MCF 10A (cell line): ENCODE measurements at regions not wholly inside any gene's neighbourhood (a gene's known extent, or its start where the extent isn't known, plus 50 kb on each side); places are given as distances from the start of the nearest gene placed in this dataset.

Source experiments
- BruUV-seq: library from RNA; stranded (reverse); fragments of 400-500 nt; replicated peaks from 2 replicates; lab custom pipeline; 2021; lab: Mats Ljungman, UMichigan
- CTCF ChIA-PET: fragments of 300-600 bp; sonication (Branson Sonifier 250); formaldehyde crosslinking; extraction: SDS; loops from one replicate; lab custom pipeline; 2021; ENCODE audit warnings: antibody characterized with exemption, inconsistent platforms; lab: Yijun Ruan, JAX
- POLR2A ChIA-PET: fragments of 300-600, 350-650 bp; sonication (Branson Sonifier 250); formaldehyde crosslinking; extraction: SDS; loops from one replicate; lab custom pipeline; 2020; ENCODE audit warnings: antibody characterized with exemption, inconsistent platforms; lab: Yijun Ruan, JAX
- DNase-seq: peaks from one replicate; pipeline ENCODE4 v3.0.0-alpha.2; 2018; ENCODE audit not compliant: unreplicated experiment
- H3K27ac Mint-ChIP-seq: one replicate; pipeline ENCODE4 v1.8.0; 2022; ENCODE audit warnings: mild to moderate bottlenecking, low read depth, mixed read lengths; ENCODE audit not compliant: unreplicated experiment
- H3K27me3 Mint-ChIP-seq: one replicate; pipeline ENCODE4 v1.8.0; 2022; ENCODE audit warnings: mixed read lengths; ENCODE audit not compliant: insufficient read depth, unreplicated experiment
- H3K36me3 Mint-ChIP-seq: one replicate; pipeline ENCODE4 v1.8.0; 2022; ENCODE audit warnings: mild to moderate bottlenecking, moderate library complexity, mixed read lengths; ENCODE audit not compliant: insufficient read depth, unreplicated experiment
- H3K4me1 Mint-ChIP-seq: one replicate; pipeline ENCODE4 v1.8.0; 2022; ENCODE audit warnings: mixed read lengths; ENCODE audit not compliant: insufficient read depth, unreplicated experiment
- H3K4me3 Mint-ChIP-seq: one replicate; pipeline ENCODE4 v1.8.0; 2022; ENCODE audit warnings: mild to moderate bottlenecking, moderate library complexity, mixed read lengths; ENCODE audit not compliant: unreplicated experiment
- H3K9me3 Mint-ChIP-seq: one replicate; pipeline ENCODE4 v1.8.0; 2022; ENCODE audit warnings: mixed read lengths; ENCODE audit not compliant: unreplicated experiment
- intact Hi-C: fragments of 100-400 bp; cut with micrococcal nuclease; formaldehyde crosslinking; loops from 2 replicates; pipeline ENCODE4 v1.14.1; 2022
- TF ChIP-seq, protein P1 (sequence below): fragments of 200-600 bp; IDR thresholded peaks from one replicate; pipeline ENCODE4 v1.8.0; 2022; ENCODE audit warnings: antibody characterized with exemption, mild to moderate bottlenecking; ENCODE audit not compliant: unreplicated experiment

DNA sequence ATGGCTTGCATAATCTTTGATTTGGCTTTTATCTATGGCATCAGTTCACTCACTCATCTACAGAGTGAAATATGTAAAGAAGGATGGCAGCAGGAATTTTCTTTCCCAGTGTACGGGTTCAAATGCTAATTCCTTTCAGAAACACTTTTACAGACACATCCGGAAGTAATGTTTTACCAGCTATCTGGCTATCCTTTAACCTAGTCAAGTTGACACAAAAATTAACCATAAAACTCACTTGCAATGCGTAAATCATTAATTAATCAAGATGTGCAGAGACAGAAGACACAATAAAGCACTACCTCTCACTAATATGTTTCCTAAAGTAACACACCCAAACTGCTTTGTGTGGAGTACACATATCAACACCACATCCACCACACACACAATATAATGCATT is 378.9 kb upstream of the ANO3 start:
- no peak overlapping the region for H3K4me3 Mint-ChIP-seq
- CTCF ChIA-PET: no interaction called here
- TF ChIP-seq, protein P1, sequence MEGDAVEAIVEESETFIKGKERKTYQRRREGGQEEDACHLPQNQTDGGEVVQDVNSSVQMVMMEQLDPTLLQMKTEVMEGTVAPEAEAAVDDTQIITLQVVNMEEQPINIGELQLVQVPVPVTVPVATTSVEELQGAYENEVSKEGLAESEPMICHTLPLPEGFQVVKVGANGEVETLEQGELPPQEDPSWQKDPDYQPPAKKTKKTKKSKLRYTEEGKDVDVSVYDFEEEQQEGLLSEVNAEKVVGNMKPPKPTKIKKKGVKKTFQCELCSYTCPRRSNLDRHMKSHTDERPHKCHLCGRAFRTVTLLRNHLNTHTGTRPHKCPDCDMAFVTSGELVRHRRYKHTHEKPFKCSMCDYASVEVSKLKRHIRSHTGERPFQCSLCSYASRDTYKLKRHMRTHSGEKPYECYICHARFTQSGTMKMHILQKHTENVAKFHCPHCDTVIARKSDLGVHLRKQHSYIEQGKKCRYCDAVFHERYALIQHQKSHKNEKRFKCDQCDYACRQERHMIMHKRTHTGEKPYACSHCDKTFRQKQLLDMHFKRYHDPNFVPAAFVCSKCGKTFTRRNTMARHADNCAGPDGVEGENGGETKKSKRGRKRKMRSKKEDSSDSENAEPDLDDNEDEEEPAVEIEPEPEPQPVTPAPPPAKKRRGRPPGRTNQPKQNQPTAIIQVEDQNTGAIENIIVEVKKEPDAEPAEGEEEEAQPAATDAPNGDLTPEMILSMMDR: no peak
- peaks cover 37% of the 10 kb centered on the region for H3K27me3 Mint-ChIP-seq
- H3K9me3 Mint-ChIP-seq: no peaks in the 10 kb centered on the region
- POLR2A ChIA-PET: no interaction called here
- DNase-seq: no peak
- no peak overlapping the region for H3K27ac Mint-ChIP-seq
- no peaks in the 10 kb centered on the region for H3K4me1 Mint-ChIP-seq
- no TSS peak for BruUV-seq
- no peaks in the 10 kb centered on the region for H3K36me3 Mint-ChIP-seq
- intact Hi-C loops: no loop called here

GRCh38 chr11:25958045-25958444 is 373.9 kb upstream of the ANO3 start:
- H3K36me3 Mint-ChIP-seq: no peaks in the 10 kb centered on the region
- POLR2A ChIA-PET: no interaction called here
- CTCF ChIA-PET: interaction anchor here (1.5 kb wide), 1 partner anchor 13 kb away, joined by 4 read pairs; no protein-coding TSS in a partner anchor
- H3K27me3 Mint-ChIP-seq: peaks cover 24% of the 10 kb centered on the region
- H3K9me3 Mint-ChIP-seq: no peaks in the 10 kb centered on the region
- intact Hi-C loops: no loop called here
- DNase-seq: no peak
- H3K4me1 Mint-ChIP-seq: no peaks in the 10 kb centered on the region
- TF ChIP-seq, protein P1: no peak
- no peak overlapping the region for H3K27ac Mint-ChIP-seq
- no peak overlapping the region for H3K4me3 Mint-ChIP-seq
- no TSS peak for BruUV-seq

- ChIA-PET POLR2A (no interaction called here), CTCF (no interaction called here)
- H3K27ac Mint-ChIP-seq: no peak overlapping the region
- intact Hi-C loops: no loop called here
- TF ChIP-seq, protein P1: no peak
- H3K27me3 Mint-ChIP-seq: peaks cover 26% of the 10 kb centered on the region
- no peaks in the 10 kb centered on the region for H3K36me3 Mint-ChIP-seq
- BruUV-seq: no TSS peak
- no peaks in the 10 kb centered on the region for H3K9me3 Mint-ChIP-seq
- H3K4me3 Mint-ChIP-seq: no peak overlapping the region
- H3K4me1 Mint-ChIP-seq: no peaks in the 10 kb centered on the region
- DNase-seq: no peak
These were observed 370.4 kb upstream of the ANO3 start for GRCh38 chr11:25961539-25961938.

GRCh38 chr11:25970726-25971508 is 361.0 kb upstream of the ANO3 start:
- ChIA-PET POLR2A (interaction anchor here (0.6 kb wide), 1 partner anchor 178 kb away, joined by 4 read pairs; no protein-coding TSS in a partner anchor), CTCF (interaction anchor here (1.6 to 3.8 kb wide), 2 partner anchors 12 to 13 kb away, joined by 4 to 29 read pairs; no protein-coding TSS in a partner anchor)
- peak; percentile 10 for DNase-seq
- Mint-ChIP-seq H3K36me3 (no peaks in the 10 kb centered on the region), H3K27me3 (peaks cover 4% of the 10 kb centered on the region), H3K4me3 (no peak overlapping the region), H3K4me1 (peaks cover 6% of the 10 kb centered on the region), H3K27ac (no peak overlapping the region), H3K9me3 (no peaks in the 10 kb centered on the region)
- TF ChIP-seq, protein P1: peak; percentile 33
- intact Hi-C loops: no loop called here
- BruUV-seq: no TSS peak
